GM18858 (cell line): ENCODE measurements at regions not wholly inside any gene's neighbourhood (a gene's known extent, or its start where the extent isn't known, plus 50 kb on each side); places are given as distances from the start of the nearest gene placed in this dataset.
A peak's percentile ranks its signal among the peaks of the same experiment; 100 is the strongest.
"Not testable (repeated sequence)": the region's sequence is repeated elsewhere in the genome, so short reads cannot be mapped to it uniquely, and the experiment has no call there.

ENCODE experiments used
- ATAC-seq: cut with Tn5 transposase; IDR thresholded peaks from one replicate; pipeline ENCODE4 v1.9.1; 2021; ENCODE audit not compliant: unreplicated experiment

- no peak for ATAC-seq
Measured at GRCh38 chr6:22132656-22133055, 164.2 kb downstream of the PRL start.

- ATAC-seq: no peak
Measured at GRCh38 chr6:22133357-22133756, 163.5 kb downstream of the PRL start.

- no peak for ATAC-seq
Measured at GRCh38 chr6:22134308-22134707, 162.5 kb downstream of the PRL start.

- ATAC-seq: no peak
Measured at GRCh38 chr6:22135395-22135794, 161.4 kb downstream of the PRL start.

GRCh38 chr6:22140736-22141135 is 156.1 kb downstream of the PRL start:
- ATAC-seq: not testable (repeated sequence)

- no peak for ATAC-seq
Measured at GRCh38 chr6:22141241-22141745, 155.5 kb downstream of the PRL start.

GRCh38 chr6:22142856-22143255 is 154.0 kb downstream of the PRL start:
- no peak for ATAC-seq

- ATAC-seq: no peak
Measured at GRCh38 chr6:22145376-22145775, 151.5 kb downstream of the PRL start.

GRCh38 chr6:22145823-22146677 is 150.8 kb downstream of the PRL start:
- ATAC-seq: no peak

- ATAC-seq: no peak
Measured at GRCh38 chr6:22146678-22146930, 150.2 kb downstream of the PRL start.

GRCh38 chr6:22146931-22147701 is 149.7 kb downstream of the PRL start:
- no peak for ATAC-seq

- ATAC-seq: no peak
Measured at GRCh38 chr6:22147921-22148776, 148.7 kb downstream of the PRL start.

GRCh38 chr6:22149096-22149495 is 147.7 kb downstream of the PRL start:
- ATAC-seq: no peak

GRCh38 chr6:22149501-22150367 is 147.1 kb downstream of the PRL start:
- ATAC-seq: no peak

- ATAC-seq: no peak
Measured at GRCh38 chr6:22150368-22151035, 146.3 kb downstream of the PRL start.

- ATAC-seq: no peak
Measured at GRCh38 chr6:22151892-22152291, 144.9 kb downstream of the PRL start.

GRCh38 chr6:22152841-22153240 is 144.0 kb downstream of the PRL start:
- ATAC-seq: no peak

GRCh38 chr6:22153384-22154158 is 143.3 kb downstream of the PRL start:
- ATAC-seq: peak; percentile 68

GRCh38 chr6:22155551-22155950 is 141.3 kb downstream of the PRL start:
- ATAC-seq: no peak
